Right kidney (tissue), 1 donor: ENCODE measurements at regions not wholly inside any gene's neighbourhood (a gene's known extent, or its start where the extent isn't known, plus 50 kb on each side); places are given as distances from the start of the nearest gene placed in this dataset.
"Not testable (repeated sequence)": the region's sequence is repeated elsewhere in the genome, so short reads cannot be mapped to it uniquely, and the experiment has no call there.

Experiments
- DNase-seq: peaks from one replicate; pipeline ENCODE4 v3.0.0-alpha.2; 2016

- not testable (repeated sequence) for DNase-seq
These were observed 442.3 kb upstream of the NFIA start for GRCh38 chr1:60640033-60640551.

- DNase-seq: no peak
These were observed 443.1 kb upstream of the NFIA start for GRCh38 chr1:60639287-60639686.

- DNase-seq: no peak
These were observed 444.7 kb upstream of the NFIA start for GRCh38 chr1:60637651-60638050.

- DNase-seq: no peak
These were observed 445.4 kb upstream of the NFIA start for GRCh38 chr1:60636946-60637345.

- no peak for DNase-seq
These were observed 448.3 kb upstream of the NFIA start for GRCh38 chr1:60634106-60634505.

GRCh38 chr1:60622486-60622885 is 459.9 kb upstream of the NFIA start:
- DNase-seq: no peak

- peak; percentile 22 for DNase-seq
These were observed 461.0 kb upstream of the NFIA start for GRCh38 chr1:60621368-60621851.

- no peak for DNase-seq
These were observed 462.3 kb upstream of the NFIA start for GRCh38 chr1:60620087-60620486.

- DNase-seq: no peak
These were observed 462.8 kb upstream of the NFIA start for GRCh38 chr1:60619581-60619980.

GRCh38 chr1:60615666-60616065 is 466.7 kb upstream of the NFIA start:
- no peak for DNase-seq

- no peak for DNase-seq
These were observed 469.6 kb upstream of the NFIA start for GRCh38 chr1:60612790-60613189.

GRCh38 chr1:60606921-60607320 is 475.4 kb upstream of the NFIA start:
- not testable (repeated sequence) for DNase-seq

GRCh38 chr1:60600532-60600931 is 481.8 kb upstream of the NFIA start:
- DNase-seq: no peak

- DNase-seq: no peak
These were observed 482.8 kb upstream of the NFIA start for GRCh38 chr1:60599574-60599973.

- no peak for DNase-seq
These were observed 484.1 kb upstream of the NFIA start for GRCh38 chr1:60598041-60598910.

GRCh38 chr1:60596791-60597750 is 485.3 kb upstream of the NFIA start:
- no peak for DNase-seq

- no peak for DNase-seq
These were observed 490.8 kb upstream of the NFIA start for GRCh38 chr1:60591583-60591982.

GRCh38 chr1:60589916-60590315 is 492.4 kb upstream of the NFIA start:
- DNase-seq: no peak

GRCh38 chr1:60589046-60589748 is 493.2 kb upstream of the NFIA start:
- no peak for DNase-seq

- DNase-seq: no peak
These were observed 498.0 kb upstream of the NFIA start for GRCh38 chr1:60584371-60584770.

GRCh38 chr1:60583696-60584095 is 498.7 kb upstream of the NFIA start:
- no peak for DNase-seq
